ENCODE measurements at regions not wholly inside any gene's neighbourhood (a gene's known extent, or its start where the extent isn't known, plus 50 kb on each side); places are given as distances from the start of the nearest gene placed in this dataset.

GRCh38 chr3:154614078-154614477 lies 184.1 kb upstream of the GPR149 start:
- TF ChIP-seq, protein P1, sequence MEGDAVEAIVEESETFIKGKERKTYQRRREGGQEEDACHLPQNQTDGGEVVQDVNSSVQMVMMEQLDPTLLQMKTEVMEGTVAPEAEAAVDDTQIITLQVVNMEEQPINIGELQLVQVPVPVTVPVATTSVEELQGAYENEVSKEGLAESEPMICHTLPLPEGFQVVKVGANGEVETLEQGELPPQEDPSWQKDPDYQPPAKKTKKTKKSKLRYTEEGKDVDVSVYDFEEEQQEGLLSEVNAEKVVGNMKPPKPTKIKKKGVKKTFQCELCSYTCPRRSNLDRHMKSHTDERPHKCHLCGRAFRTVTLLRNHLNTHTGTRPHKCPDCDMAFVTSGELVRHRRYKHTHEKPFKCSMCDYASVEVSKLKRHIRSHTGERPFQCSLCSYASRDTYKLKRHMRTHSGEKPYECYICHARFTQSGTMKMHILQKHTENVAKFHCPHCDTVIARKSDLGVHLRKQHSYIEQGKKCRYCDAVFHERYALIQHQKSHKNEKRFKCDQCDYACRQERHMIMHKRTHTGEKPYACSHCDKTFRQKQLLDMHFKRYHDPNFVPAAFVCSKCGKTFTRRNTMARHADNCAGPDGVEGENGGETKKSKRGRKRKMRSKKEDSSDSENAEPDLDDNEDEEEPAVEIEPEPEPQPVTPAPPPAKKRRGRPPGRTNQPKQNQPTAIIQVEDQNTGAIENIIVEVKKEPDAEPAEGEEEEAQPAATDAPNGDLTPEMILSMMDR (conservative IDR thresholded peaks at IDR 0.05) = no peak
- no peak for TF ChIP-seq ZFX (IDR thresholded peaks at IDR 0.05)
